NCI-H2196 (cell line): ENCODE measurements at regions not wholly inside any gene's neighbourhood (a gene's known extent, or its start where the extent isn't known, plus 50 kb on each side); places are given as distances from the start of the nearest gene placed in this dataset.

ENCODE experiments used
- DNase-seq: peaks from one replicate; lab custom pipeline; 2025; ENCODE audit not compliant: unreplicated experiment; lab: John Stamatoyannopoulos, UW

DNA sequence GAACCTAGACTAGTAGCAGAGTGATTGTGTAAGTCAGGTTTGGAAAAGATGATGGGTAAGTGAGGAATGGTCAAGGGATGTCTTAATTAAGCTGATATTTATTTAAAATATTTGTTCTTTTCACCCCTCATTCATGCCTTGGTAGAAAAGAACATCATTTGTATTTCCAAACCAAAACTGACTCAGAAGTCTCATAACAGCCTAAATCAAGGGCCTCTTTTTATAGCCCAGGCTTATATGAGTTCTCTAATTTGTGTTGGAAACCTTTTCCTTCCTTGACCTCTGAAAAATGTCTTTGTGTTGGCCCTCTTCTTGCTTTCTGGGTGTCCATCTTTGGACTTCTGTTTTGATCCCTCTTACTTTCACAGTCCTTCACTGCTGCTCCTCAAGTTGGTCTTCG lies 1428.2 kb downstream of the MRPL39 start:
- DNase-seq: no peak

GRCh38 chr21:24175106-24175505 lies 1432.2 kb downstream of the MRPL39 start:
- DNase-seq: no peak

DNA sequence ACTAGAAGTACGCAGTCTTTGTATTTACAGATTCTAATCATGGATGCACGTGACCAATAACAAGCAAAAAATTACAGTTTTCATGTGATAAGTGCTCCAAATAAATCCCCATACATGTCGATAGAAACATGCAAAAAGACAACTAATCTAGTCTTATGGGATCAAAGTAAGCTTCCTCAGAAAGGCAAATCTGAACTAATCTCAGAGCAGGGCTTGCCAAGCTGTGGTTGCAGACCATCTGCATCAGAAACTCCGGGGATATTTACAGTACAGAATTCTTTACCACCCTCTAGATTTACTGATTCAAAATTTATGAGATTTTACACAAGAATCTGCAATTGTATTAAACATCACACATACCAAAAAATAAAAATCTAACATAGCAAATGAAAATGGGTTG lies 1435.5 kb downstream of the MRPL39 start:
- no peak for DNase-seq

GRCh38 chr21:24163539-24163938 lies 1443.7 kb downstream of the MRPL39 start:
- DNase-seq: no peak

GRCh38 chr21:24160528-24160927 lies 1446.8 kb downstream of the MRPL39 start:
- DNase-seq: no peak

DNA sequence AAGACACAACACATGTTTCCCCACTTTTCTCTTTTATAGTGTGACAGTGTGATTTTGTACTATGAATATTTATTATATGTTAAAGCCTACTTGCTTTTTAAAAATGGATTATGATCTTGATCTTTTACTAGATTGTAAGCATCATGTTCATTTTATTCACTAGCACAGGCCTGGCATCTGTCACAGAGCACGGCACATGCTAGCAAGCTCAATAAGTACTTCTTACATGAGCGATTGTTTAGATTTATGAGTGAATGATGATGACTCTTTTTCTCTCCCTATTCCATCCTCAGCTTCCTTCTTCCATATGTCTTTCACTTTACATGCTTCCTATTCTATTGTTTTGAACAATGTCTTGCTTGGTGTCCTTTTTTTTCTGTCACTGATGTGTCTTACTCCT lies 1454.1 kb downstream of the MRPL39 start:
- no peak for DNase-seq

- no peak for DNase-seq
Observed at GRCh38 chr21:24150753-24151152, 1456.5 kb downstream of the MRPL39 start.

DNA sequence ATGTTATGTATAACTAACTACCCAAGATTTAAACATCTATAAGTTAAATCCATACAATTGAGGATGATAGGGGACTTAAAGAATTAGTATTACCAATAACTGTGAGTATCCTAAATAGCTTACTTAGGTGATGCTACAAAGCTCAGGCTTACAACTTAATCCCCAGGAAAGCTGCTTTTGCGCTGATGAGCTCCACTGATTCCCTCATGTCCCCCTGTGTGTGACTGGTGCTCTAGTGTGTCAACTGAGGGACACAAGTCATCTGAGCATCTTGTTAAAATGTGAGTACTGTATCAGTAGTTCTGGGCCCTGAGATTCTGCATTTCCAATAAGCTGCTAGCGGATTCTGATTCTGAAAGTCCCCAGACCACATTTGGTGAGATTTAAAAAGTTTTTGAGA lies 1458.8 kb downstream of the MRPL39 start:
- no peak for DNase-seq

- DNase-seq: no peak
Observed at GRCh38 chr21:24147674-24148073, 1459.6 kb downstream of the MRPL39 start.

GRCh38 chr21:24131056-24131455 lies 1476.2 kb downstream of the MRPL39 start:
- no peak for DNase-seq

DNA sequence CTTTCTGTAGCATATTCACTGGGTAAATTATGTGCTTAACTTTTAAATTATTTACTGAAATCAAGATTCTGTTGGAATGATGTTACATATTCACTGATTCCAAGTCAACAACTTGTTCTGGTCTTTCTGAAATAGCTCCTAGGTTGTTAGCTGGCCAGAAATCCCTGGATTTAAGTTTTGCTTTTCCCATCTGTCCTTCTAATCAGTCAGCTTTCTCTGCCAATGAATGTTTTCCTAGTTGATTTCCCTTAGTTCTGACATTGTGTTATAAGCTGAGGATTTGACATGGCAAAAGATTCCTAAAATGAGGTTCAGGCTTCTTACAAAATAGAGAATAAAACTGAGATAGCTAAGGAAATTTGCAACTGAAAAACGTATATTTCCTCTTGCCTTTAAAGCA lies 1479.6 kb downstream of the MRPL39 start:
- DNase-seq: no peak

DNA sequence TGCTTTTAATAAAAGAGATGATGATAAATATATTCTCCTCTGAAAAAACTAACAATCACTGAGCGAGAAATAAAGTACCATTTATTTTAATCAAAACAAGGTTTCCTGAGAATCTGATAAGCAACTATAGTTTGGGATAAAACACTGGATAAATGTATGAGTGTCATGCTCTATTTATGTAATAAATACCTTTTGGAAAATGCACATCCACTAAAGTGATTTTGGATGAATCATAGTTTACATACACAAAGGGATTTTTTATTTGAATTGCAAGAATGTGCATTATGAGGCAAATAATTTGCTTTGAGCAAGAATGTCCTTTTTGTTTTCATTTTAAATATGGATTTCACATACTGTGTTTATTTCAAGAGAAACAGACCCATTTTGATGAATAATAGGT lies 1483.5 kb downstream of the MRPL39 start:
- DNase-seq: no peak

DNA sequence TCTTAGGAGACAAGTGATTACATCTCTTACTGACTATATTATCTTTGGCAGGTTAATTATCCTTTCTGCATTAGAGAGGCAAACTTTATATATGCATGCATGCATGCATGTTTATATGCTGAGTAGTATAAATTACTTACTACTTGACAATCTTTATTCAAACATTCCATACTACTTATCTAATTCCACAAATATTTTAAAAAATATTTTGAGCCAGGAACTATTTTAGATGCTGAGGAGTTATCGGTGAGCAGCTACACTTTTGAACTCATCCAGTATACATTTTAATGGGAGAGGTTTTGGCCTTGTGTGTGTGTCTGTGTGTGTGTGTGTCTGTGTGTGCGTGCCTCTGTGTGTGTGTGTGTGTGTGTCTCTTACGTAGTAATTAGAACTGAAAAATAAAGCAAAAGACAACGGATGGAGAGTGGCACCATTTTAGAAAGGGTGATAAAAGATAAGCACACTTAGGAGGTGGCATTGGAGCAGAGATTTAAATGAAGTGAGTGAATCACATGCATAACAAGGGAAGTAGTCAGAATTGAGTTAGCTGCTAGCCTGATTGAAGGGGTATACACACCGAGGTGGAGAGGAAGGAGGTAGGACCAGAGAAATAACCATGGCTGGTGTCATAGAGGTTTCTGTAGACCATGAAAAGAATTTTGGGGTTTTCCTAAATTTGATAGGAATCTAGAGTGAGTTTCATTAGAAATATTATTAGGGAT lies 1488.4 kb downstream of the MRPL39 start:
- DNase-seq: no peak

DNA sequence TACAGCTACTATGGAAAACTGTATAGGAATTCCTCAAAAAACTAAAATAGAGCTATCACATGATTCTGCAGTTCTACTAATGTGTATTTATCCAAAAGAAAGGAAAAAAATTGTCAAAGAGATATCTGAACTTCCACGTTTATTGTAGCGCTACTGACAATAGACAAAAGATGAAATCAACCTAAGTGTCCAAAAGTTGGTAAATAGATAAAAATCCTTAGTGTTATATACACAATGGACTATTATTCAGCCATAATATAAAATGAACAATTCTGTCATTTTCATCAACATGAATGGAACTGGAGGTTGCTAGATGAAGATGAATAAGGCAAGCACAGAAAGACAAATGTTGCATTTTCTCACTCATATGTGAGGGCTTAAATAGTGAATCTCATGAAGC lies 1492.1 kb downstream of the MRPL39 start:
- no peak for DNase-seq

DNA sequence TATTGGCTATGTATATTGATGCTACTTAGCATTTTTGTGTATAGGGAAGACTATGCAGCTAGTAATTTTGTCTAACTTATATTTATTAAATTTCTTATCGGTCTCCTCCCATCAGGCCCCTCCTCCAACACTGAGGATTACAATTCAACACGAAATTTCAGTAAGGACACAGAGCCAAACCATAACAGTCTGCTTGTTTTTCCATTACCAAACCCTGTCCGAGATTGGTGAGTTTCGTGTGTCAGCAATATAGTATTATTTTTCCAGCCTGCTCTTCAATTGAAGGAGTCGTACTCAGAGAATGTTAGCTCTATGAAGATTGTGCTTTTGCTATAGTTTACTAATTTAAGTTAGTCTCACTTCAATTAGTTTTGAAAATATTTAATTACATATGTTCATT lies 1495.3 kb downstream of the MRPL39 start:
- no peak for DNase-seq

- DNase-seq: no peak
Observed at GRCh38 chr21:24110846-24111245, 1496.4 kb downstream of the MRPL39 start.

DNA sequence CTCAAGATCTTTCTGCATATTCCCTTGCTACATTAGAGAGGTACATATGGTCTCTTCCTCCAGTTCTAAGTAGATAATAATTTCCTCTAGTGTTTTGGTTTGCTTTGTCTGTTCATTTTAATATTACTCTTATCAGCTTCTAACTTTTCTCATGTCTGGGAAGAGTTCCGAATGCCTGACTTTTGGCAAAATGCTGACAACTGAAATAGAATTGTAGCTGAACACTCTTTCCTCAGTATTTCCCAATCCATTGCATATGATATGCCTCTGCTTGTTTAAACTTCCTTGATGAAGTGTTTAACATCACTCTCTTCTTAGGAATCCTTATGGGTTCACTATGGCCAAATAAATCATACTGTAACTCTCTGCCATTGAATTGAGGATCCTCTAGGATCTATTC lies 1510.1 kb downstream of the MRPL39 start:
- DNase-seq: no peak

- no peak for DNase-seq
Observed at GRCh38 chr21:24096651-24097050, 1510.6 kb downstream of the MRPL39 start.

DNA sequence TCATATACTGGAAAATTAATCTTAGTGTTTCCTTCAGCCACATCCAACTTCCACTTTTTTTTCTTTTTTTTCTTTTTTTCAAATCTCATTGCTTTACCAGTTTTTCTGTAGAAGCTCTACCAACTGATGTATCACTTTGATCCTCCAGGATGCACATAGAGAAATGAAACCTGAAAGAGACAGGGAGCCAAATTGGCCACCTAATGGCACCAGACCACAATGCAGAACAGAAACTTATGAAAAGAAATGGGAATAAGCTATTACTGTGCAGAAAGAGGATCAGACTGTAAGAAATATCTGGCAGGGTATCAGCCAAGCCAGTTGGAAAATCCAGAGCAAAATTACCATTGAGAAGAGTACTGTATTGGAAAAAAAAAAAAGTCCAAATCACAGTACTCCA lies 1514.2 kb downstream of the MRPL39 start:
- DNase-seq: no peak

GRCh38 chr21:24076179-24076578 lies 1531.1 kb downstream of the MRPL39 start:
- DNase-seq: no peak

DNA sequence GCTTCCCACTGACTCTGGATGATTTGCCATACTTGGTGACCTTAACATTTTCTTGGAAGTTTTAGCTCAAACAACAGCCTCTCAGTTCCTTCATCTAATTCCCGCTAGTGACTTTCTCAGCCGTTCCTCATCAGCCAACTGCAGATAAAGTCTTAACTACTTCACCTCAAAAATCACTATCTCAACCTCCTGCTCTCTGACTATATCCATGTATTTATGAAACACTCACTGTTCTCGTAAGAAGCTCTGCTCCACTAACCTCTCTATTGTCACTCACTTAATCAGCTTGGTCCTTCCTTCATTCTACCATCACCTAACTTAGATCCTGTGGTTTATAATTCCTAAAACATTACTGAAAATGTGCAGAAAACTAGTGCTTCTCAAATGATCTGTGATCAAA lies 1551.6 kb downstream of the MRPL39 start:
- no peak for DNase-seq

DNA sequence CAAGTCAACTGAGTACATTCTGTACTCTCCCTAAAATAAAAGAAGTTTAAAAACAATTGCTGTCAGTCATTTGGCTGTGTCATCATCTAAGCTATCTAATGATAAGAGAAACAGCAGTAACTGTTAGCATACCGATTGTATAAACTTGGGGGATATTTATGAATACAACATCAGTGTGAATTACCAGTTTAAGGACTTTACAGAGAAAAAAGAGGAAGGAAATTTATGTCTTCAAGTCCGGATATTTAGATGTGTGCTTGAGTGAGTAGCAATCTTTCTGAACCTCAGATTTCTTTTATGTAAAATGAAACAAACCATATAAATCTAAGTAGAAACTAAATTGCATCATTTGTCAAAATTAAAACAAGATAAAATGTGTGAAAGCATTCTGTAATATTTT lies 1557.0 kb downstream of the MRPL39 start:
- no peak for DNase-seq

GRCh38 chr21:24046829-24047443 lies 1560.3 kb downstream of the MRPL39 start:
- DNase-seq: no peak
